ENCODE measurements at regions not wholly inside any gene's neighbourhood (a gene's known extent, or its start where the extent isn't known, plus 50 kb on each side); places are given as distances from the start of the nearest gene placed in this dataset.

DNA sequence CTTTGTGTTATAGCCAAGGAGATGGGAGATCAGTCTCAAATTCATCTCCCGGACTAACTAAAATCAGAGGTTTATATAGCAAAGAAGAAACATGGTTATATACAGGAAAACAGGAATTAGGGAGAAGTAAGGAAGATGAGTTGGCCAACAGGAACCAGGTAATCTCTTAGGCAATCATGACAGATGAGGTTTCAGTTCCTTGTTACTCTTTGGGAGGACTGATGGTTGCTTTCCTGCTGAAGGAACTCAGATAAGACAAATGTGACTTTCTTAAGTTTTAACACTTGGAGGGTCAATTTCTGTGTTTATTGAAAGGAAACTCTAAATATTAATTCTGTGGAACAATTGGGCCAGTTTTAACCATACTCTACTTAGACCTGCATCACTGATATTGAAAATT lies 1072.0 kb upstream of the CNTN5 start:
- DNase-seq (ENCODE audit: low read depth) = no peak
- TF ChIP-seq, protein P1, sequence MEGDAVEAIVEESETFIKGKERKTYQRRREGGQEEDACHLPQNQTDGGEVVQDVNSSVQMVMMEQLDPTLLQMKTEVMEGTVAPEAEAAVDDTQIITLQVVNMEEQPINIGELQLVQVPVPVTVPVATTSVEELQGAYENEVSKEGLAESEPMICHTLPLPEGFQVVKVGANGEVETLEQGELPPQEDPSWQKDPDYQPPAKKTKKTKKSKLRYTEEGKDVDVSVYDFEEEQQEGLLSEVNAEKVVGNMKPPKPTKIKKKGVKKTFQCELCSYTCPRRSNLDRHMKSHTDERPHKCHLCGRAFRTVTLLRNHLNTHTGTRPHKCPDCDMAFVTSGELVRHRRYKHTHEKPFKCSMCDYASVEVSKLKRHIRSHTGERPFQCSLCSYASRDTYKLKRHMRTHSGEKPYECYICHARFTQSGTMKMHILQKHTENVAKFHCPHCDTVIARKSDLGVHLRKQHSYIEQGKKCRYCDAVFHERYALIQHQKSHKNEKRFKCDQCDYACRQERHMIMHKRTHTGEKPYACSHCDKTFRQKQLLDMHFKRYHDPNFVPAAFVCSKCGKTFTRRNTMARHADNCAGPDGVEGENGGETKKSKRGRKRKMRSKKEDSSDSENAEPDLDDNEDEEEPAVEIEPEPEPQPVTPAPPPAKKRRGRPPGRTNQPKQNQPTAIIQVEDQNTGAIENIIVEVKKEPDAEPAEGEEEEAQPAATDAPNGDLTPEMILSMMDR (IDR thresholded peaks at IDR 0.05; ENCODE audit: control insufficient read depth, insufficient read depth, low read depth, low read length, missing control alignments) = no peak
- H3K4me3 ChIP-seq (ENCODE audit: control insufficient read depth, low read depth, low read length) = no peak overlapping the region

DNA sequence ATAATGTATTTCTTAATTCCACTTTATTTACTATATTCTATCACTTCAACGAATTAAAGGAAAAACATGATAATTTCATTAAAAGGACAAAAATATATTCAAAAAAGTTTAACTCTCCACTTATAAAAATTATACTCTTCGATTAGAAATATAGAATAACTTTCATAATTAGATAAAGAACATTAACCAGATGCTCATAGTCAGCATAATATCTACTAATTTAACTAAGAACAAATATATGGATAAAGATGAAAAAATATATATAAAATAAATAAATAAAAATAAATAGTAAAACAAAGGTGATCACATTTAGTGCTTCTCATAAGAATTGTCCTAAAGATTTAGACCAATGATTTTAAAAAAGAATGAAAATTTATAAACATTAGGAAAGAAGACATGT lies 1065.2 kb upstream of the CNTN5 start:
- TF ChIP-seq, protein P1 (IDR thresholded peaks at IDR 0.05; ENCODE audit: control insufficient read depth, insufficient read depth, low read depth, low read length, missing control alignments) = no peak
- DNase-seq (ENCODE audit: low read depth) = no peak
- no peak overlapping the region for H3K4me3 ChIP-seq (ENCODE audit: control insufficient read depth, low read depth, low read length)

DNA sequence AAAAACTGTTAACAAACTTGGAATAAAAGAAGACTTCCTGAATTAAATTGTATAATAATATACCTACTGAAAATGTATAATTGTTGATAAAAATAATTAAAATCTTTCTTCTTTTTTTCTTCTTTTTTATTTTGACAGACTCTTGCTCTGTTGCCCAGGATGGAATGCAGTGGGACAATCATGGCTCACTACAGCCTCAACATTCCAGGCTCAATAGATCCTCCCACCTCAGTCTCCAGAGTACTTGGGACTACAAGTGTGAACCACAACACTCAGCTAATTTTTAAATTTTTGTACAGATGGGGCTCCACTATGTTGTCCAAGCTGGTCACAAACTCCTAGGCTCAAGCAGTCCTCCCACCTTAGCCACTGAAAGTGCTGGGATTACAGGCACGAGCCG lies 1063.8 kb upstream of the CNTN5 start:
- DNase-seq (ENCODE audit: low read depth) = no peak
- TF ChIP-seq, protein P1 (IDR thresholded peaks at IDR 0.05; ENCODE audit: control insufficient read depth, insufficient read depth, low read depth, low read length, missing control alignments) = no peak
- H3K4me3 ChIP-seq (ENCODE audit: control insufficient read depth, low read depth, low read length) = no peak overlapping the region

DNA sequence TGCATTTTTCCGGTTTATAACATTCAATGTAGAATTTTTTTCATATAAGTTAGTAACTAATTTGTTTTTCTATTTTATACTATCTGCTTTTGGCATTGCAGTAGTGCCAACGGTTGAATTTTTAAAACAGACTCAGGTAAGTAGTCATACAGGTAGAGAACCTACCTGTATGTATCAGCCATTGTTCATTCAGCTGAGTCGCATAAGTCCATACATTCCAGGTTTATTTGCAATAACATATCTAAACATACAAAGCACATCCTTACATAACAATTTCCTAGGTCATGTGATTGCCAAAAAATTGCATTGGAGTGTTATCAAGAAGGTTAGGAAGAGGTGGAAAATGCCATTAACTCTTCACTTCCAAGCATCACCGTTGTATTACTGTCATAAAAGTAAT lies 1059.3 kb upstream of the CNTN5 start:
- DNase-seq (ENCODE audit: low read depth) = no peak
- TF ChIP-seq, protein P1 (IDR thresholded peaks at IDR 0.05; ENCODE audit: control insufficient read depth, insufficient read depth, low read depth, low read length, missing control alignments) = no peak
- H3K4me3 ChIP-seq (ENCODE audit: control insufficient read depth, low read depth, low read length) = no peak overlapping the region

DNA sequence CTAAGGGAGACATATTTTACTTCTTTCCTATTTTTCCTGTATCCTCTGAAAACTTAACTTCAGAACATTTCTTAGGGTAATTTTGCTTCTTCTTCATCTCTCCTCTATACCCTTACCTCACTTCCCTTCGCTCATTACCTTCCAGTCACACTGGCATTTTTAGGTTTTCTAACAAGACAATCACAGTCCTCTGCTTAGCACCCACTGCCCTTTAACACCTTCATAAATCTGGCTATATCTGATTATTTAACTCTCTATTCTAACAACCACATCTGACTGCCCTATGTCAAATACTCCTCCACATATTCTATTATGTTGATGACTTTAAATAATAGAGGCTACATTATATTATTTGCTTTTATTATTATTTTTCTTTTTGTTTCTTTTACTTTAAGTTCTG lies 1058.0 kb upstream of the CNTN5 start:
- H3K4me3 ChIP-seq (ENCODE audit: control insufficient read depth, low read depth, low read length) = no peak overlapping the region
- TF ChIP-seq, protein P1 (IDR thresholded peaks at IDR 0.05; ENCODE audit: control insufficient read depth, insufficient read depth, low read depth, low read length, missing control alignments) = no peak
- DNase-seq (ENCODE audit: low read depth) = no peak

DNA sequence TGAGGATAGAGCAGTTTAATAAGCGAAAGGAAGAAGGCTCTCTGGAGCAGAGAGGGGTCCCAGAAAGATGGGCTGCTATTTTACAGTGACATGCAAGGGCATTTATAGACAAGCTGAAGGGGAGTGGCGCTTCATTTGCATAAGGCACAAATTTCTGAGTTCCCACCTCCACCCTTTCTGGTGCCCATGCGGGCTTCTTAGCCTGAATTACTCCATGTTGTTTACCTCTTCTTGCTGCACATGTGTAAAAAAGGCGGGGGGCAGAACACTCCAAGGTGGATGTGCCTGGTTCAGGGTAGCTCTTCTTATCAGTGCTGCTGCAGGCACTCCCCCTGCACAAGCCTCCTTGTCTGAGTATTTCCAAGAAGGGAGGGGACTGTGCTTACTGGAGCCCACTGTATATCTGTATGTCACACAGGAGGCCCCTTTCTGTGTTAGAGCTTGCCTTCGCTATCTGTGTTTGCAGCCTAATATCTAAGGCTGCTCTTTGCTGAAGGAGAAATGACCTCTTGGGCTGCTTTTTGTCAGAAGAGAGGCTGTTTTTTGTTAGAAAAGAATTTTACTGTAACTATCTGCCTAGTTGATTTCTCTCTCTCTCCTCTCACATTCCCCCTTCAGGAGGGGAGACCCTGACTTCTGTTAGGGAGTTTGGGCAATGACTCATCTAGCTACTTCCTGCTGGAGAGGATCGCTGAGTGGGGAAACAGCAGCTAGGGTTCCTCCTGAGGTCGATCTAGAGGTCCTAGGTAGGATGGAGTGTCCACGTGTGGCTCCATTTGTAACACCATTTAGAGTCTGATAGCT lies 1057.0 kb upstream of the CNTN5 start:
- no peak for DNase-seq (ENCODE audit: low read depth)
- H3K4me3 ChIP-seq (ENCODE audit: control insufficient read depth, low read depth, low read length) = no peak overlapping the region
- TF ChIP-seq, protein P1 (IDR thresholded peaks at IDR 0.05; ENCODE audit: control insufficient read depth, insufficient read depth, low read depth, low read length, missing control alignments) = no peak
